Progenitor cell of endocrine pancreas (in vitro differentiated cells): ENCODE measurements at regions not wholly inside any gene's neighbourhood (a gene's known extent, or its start where the extent isn't known, plus 50 kb on each side); places are given as distances from the start of the nearest gene placed in this dataset.
"Not testable (repeated sequence)": the region's sequence is repeated elsewhere in the genome, so short reads cannot be mapped to it uniquely, and the experiment has no call there.

Experiments used
- DNase-seq: peaks from one replicate; pipeline ENCODE4 v3.0.0; 2021; ENCODE audit warnings: low spot score; ENCODE audit not compliant: unreplicated experiment
- H3K27ac Mint-ChIP-seq: 2 replicates; pipeline ENCODE4 v1.8.0; 2021; ENCODE audit warnings: mild to moderate bottlenecking, moderate library complexity, mixed read lengths
- H3K27me3 Mint-ChIP-seq: 2 replicates; pipeline ENCODE4 v1.8.0; 2021; ENCODE audit warnings: mixed read lengths
- H3K36me3 Mint-ChIP-seq: 2 replicates; pipeline ENCODE4 v1.8.0; 2022; ENCODE audit warnings: mixed read lengths; ENCODE audit not compliant: insufficient read depth
- H3K4me1 Mint-ChIP-seq: 2 replicates; pipeline ENCODE4 v1.8.0; 2021; ENCODE audit warnings: low read depth, mixed read lengths
- H3K4me3 Mint-ChIP-seq: 2 replicates; pipeline ENCODE4 v1.8.0; 2021; ENCODE audit warnings: low read depth, mild to moderate bottlenecking, moderate library complexity, mixed read lengths
- H3K9me3 Mint-ChIP-seq: 2 replicates; pipeline ENCODE4 v1.8.0; 2021; ENCODE audit warnings: low read depth, mixed read lengths
- CTCF ChIP-seq: fragments of 200-600 bp; sonication (generic); IDR thresholded peaks from one replicate; pipeline ENCODE4 v1.5.0; 2021; ENCODE audit warnings: antibody characterized with exemption, mild to moderate bottlenecking; ENCODE audit not compliant: unreplicated experiment

- TF ChIP-seq CTCF, result no peak
- H3K36me3 Mint-ChIP-seq, result no peaks in the 10 kb centered on the region
- peaks cover 11% of the 10 kb centered on the region for H3K27me3 Mint-ChIP-seq
- H3K4me3 Mint-ChIP-seq, result no peak overlapping the region
- H3K27ac Mint-ChIP-seq, result no peak overlapping the region
- DNase-seq, result no peak
- no peaks in the 10 kb centered on the region for H3K9me3 Mint-ChIP-seq
- H3K4me1 Mint-ChIP-seq, result peaks cover 14% of the 10 kb centered on the region
Measured at GRCh38 chr2:113370030-113370429, 67.5 kb upstream of the ZNG1B start.

GRCh38 chr2:113368581-113368980 lies 68.9 kb upstream of the ZNG1B start:
- not testable (repeated sequence) for H3K27me3 Mint-ChIP-seq, H3K36me3 Mint-ChIP-seq, H3K27ac Mint-ChIP-seq, DNase-seq, H3K4me3 Mint-ChIP-seq, H3K9me3 Mint-ChIP-seq
- peaks cover 15% of the 10 kb centered on the region for H3K4me1 Mint-ChIP-seq

GRCh38 chr2:113366821-113367220 lies 70.7 kb upstream of the ZNG1B start:
- not testable (repeated sequence) for H3K27ac Mint-ChIP-seq, H3K9me3 Mint-ChIP-seq, H3K4me3 Mint-ChIP-seq, H3K36me3 Mint-ChIP-seq, DNase-seq, H3K27me3 Mint-ChIP-seq
- peaks cover 15% of the 10 kb centered on the region for H3K4me1 Mint-ChIP-seq

- H3K27ac Mint-ChIP-seq, H3K27me3 Mint-ChIP-seq: not testable (repeated sequence)
- peaks cover 15% of the 10 kb centered on the region for H3K4me1 Mint-ChIP-seq
Measured at GRCh38 chr2:113365791-113366190, 71.7 kb upstream of the ZNG1B start.

GRCh38 chr2:113365290-113365689 lies 72.2 kb upstream of the ZNG1B start:
- not testable (repeated sequence) for H3K27ac Mint-ChIP-seq, H3K4me3 Mint-ChIP-seq, DNase-seq, H3K27me3 Mint-ChIP-seq, H3K36me3 Mint-ChIP-seq, H3K9me3 Mint-ChIP-seq
- peaks cover 14% of the 10 kb centered on the region for H3K4me1 Mint-ChIP-seq

More at GRCh38 chr2:113365791-113366190, 71.7 kb upstream of the ZNG1B start:
- not testable (repeated sequence) for H3K36me3 Mint-ChIP-seq, H3K4me3 Mint-ChIP-seq, DNase-seq, H3K9me3 Mint-ChIP-seq

- no peaks in the 10 kb centered on the region for H3K36me3 Mint-ChIP-seq
- no peak overlapping the region for H3K27ac Mint-ChIP-seq
- no peak for TF ChIP-seq CTCF
Measured at GRCh38 chr2:113361051-113361450, 76.4 kb upstream of the ZNG1B start.

GRCh38 chr2:113357071-113357470 lies 78.3 kb upstream of the PAX8 start:
- DNase-seq, result no peak
- Mint-ChIP-seq H3K4me1 (peaks cover 14% of the 10 kb centered on the region), H3K36me3 (no peaks in the 10 kb centered on the region)

More at GRCh38 chr2:113361051-113361450, 76.4 kb upstream of the ZNG1B start:
- DNase-seq, result no peak
- H3K9me3 Mint-ChIP-seq, result no peaks in the 10 kb centered on the region
- no peak overlapping the region for H3K4me3 Mint-ChIP-seq
- no peaks in the 10 kb centered on the region for H3K27me3 Mint-ChIP-seq
- peaks cover 14% of the 10 kb centered on the region for H3K4me1 Mint-ChIP-seq

GRCh38 chr2:113356284-113356683 lies 77.6 kb upstream of the PAX8 start:
- H3K9me3 Mint-ChIP-seq, H3K4me3 Mint-ChIP-seq, H3K27ac Mint-ChIP-seq, DNase-seq, H3K36me3 Mint-ChIP-seq, H3K27me3 Mint-ChIP-seq: not testable (repeated sequence)
- H3K4me1 Mint-ChIP-seq, result peaks cover 14% of the 10 kb centered on the region

More at GRCh38 chr2:113357071-113357470, 78.3 kb upstream of the PAX8 start:
- Mint-ChIP-seq H3K27ac (no peak overlapping the region), H3K4me3 (no peak overlapping the region), H3K9me3 (no peaks in the 10 kb centered on the region), H3K27me3 (no peaks in the 10 kb centered on the region)
- no peak for TF ChIP-seq CTCF

- not testable (repeated sequence) for H3K9me3 Mint-ChIP-seq, H3K36me3 Mint-ChIP-seq, DNase-seq, H3K27me3 Mint-ChIP-seq, H3K4me3 Mint-ChIP-seq
- peak overlapping the region; percentile 46 for H3K27ac Mint-ChIP-seq
- peaks cover 14% of the 10 kb centered on the region for H3K4me1 Mint-ChIP-seq
Measured at GRCh38 chr2:113355339-113356015, 76.8 kb upstream of the PAX8 start.
